ENCODE measurements at regions not wholly inside any gene's neighbourhood (a gene's known extent, or its start where the extent isn't known, plus 50 kb on each side); places are given as distances from the start of the nearest gene placed in this dataset.

DNA sequence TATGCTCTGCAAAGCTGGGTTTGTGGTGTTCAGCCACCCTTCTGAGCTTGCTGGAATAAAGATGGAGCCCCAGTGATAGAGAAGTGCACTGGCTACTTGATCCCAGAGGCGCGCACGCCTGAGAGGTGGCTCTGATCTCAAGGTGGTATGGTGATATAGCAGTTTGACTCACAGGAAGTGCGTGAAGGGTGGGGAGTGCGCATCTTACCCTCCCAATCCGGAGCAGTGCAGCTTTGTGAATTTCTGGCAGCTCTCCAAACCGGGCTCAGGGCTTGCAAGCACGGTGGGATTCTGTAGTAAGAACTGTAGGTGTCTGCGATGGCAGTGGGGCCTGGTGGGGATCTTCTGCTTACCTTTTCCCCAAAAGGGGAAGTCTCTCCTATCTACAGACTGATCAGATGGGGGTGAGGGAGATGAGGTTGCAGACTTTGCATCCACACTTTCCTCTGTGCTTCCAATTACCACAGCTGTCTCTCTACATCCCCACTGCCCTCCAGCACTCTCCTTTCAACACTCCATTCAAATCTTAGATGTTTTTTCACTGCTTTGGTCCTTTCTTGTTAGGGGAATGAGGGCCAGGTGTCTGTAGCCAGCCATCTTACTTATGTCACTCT, 197.4 kb upstream of the SLC38A2 start:
- TF ChIP-seq, protein P1, sequence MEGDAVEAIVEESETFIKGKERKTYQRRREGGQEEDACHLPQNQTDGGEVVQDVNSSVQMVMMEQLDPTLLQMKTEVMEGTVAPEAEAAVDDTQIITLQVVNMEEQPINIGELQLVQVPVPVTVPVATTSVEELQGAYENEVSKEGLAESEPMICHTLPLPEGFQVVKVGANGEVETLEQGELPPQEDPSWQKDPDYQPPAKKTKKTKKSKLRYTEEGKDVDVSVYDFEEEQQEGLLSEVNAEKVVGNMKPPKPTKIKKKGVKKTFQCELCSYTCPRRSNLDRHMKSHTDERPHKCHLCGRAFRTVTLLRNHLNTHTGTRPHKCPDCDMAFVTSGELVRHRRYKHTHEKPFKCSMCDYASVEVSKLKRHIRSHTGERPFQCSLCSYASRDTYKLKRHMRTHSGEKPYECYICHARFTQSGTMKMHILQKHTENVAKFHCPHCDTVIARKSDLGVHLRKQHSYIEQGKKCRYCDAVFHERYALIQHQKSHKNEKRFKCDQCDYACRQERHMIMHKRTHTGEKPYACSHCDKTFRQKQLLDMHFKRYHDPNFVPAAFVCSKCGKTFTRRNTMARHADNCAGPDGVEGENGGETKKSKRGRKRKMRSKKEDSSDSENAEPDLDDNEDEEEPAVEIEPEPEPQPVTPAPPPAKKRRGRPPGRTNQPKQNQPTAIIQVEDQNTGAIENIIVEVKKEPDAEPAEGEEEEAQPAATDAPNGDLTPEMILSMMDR (IDR thresholded peaks at IDR 0.05), result no peak
- TF ChIP-seq ZFX (IDR thresholded peaks at IDR 0.05; ENCODE audit: borderline replicate concordance), result no peak
